Duodenal mucosa (tissue), 2 donors: ENCODE measurements at regions not wholly inside any gene's neighbourhood (a gene's known extent, or its start where the extent isn't known, plus 50 kb on each side); places are given as distances from the start of the nearest gene placed in this dataset.

Source experiments
- H3K27ac ChIP-seq: one replicate; pipeline ENCODE4 v1.7.0; 2013; ENCODE audit warnings: low read depth, low read length
- H3K27me3 ChIP-seq, 2 donors: one replicate each; pipeline ENCODE4 v1.7.0; 2013; ENCODE audit warnings: low read length in 2 of 2, control low read depth in 1 of 2; ENCODE audit not compliant: insufficient read depth in 2 of 2, control insufficient read depth in 1 of 2
- H3K36me3 ChIP-seq, 2 donors: one replicate each; pipeline ENCODE4 v1.7.0; 2013; ENCODE audit warnings: low read length in 2 of 2, control low read depth in 1 of 2; ENCODE audit not compliant: insufficient read depth in 2 of 2, control insufficient read depth in 1 of 2
- H3K4me1 ChIP-seq, 2 donors: one replicate each; pipeline ENCODE4 v1.7.0; 2013; ENCODE audit warnings: low read length in 2 of 2, control low read depth in 1 of 2; ENCODE audit not compliant: insufficient read depth in 2 of 2, control insufficient read depth in 1 of 2
- H3K4me3 ChIP-seq, 2 donors: one replicate each; pipeline ENCODE4 v1.7.0; 2013; ENCODE audit warnings: low read length in 2 of 2, low read depth in 1 of 2
- H3K9ac ChIP-seq, 2 donors: one replicate each; pipeline ENCODE4 v1.7.0; 2013; ENCODE audit warnings: low read length in 2 of 2, low read depth in 1 of 2
- H3K9me3 ChIP-seq, 2 donors: one replicate each; pipeline ENCODE4 v1.7.0; 2013; ENCODE audit warnings: low read length in 2 of 2, control low read depth in 1 of 2; ENCODE audit not compliant: control insufficient read depth in 1 of 2

DNA sequence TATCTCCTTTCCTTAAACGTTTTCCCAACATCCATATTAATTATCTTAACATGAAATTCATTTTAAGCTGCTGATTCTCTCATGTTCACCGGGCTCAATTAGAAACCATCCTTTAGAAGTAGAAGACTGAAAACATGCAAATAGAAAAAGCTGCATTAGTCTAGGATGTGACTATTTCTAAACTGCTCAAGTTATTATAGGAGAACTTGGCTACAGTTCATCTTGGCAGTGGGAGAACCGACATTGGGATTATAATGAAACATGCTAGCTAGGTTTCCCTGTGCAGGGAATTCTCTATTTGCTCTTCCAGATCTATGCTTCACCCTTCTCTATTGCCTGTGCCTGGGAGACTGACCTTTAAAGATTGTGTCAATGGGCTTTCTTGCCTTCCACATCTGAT lies 151.0 kb upstream of the PPARGC1A start:
- Histone ChIP-seq H3K4me1 (no peaks in the 10 kb centered on the region), H3K4me3 (no peak overlapping the region), H3K36me3 (no peaks in the 10 kb centered on the region), H3K27me3 (no peaks in the 10 kb centered on the region), H3K9ac (no peak overlapping the region), H3K9me3 (no peaks in the 10 kb centered on the region), H3K27ac (no peak overlapping the region)

GRCh38 chr4:24033626-24034025 lies 143.8 kb upstream of the PPARGC1A start:
- no peaks in the 10 kb centered on the region for H3K9me3 ChIP-seq
- no peaks in the 10 kb centered on the region for H3K36me3 ChIP-seq
- H3K9ac ChIP-seq, result no peak overlapping the region
- no peak overlapping the region for H3K4me3 ChIP-seq
- no peaks in the 10 kb centered on the region for H3K27me3 ChIP-seq
- no peak overlapping the region for H3K27ac ChIP-seq
- no peaks in the 10 kb centered on the region for H3K4me1 ChIP-seq

- no peak overlapping the region for H3K27ac ChIP-seq
- H3K27me3 ChIP-seq, result no peaks in the 10 kb centered on the region
- H3K36me3 ChIP-seq, result no peaks in the 10 kb centered on the region
- H3K9me3 ChIP-seq, result no peaks in the 10 kb centered on the region
- H3K4me1 ChIP-seq, result no peaks in the 10 kb centered on the region
- H3K9ac ChIP-seq, result no peak overlapping the region
- H3K4me3 ChIP-seq, result no peak overlapping the region
Observed at GRCh38 chr4:24032371-24032989, 142.6 kb upstream of the PPARGC1A start.

- H3K4me1 ChIP-seq, result no peaks in the 10 kb centered on the region
- no peak overlapping the region for H3K27ac ChIP-seq
- H3K9me3 ChIP-seq, result no peaks in the 10 kb centered on the region
- no peaks in the 10 kb centered on the region for H3K27me3 ChIP-seq
- no peaks in the 10 kb centered on the region for H3K36me3 ChIP-seq
- no peak overlapping the region for H3K4me3 ChIP-seq
- no peak overlapping the region for H3K9ac ChIP-seq
Observed at GRCh38 chr4:24026596-24026995, 136.7 kb upstream of the PPARGC1A start.

DNA sequence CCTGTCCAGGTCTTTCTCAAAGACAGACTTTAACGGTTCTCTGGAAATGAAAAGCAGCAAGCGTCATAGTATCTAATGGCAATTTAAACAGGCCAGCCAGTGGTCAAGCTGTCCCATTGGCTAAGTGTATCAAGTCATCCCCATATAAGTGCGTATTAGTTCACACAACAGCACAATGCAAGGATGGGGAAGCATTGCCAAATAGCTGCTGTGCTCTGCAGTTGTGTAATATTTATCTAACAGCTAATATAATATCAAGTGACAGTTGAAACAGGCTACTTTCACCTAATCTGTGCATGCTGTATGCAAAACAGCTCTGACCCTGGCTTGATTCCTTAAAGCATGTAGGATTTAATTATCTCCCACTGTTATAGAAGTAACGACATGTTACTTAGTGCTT lies 134.8 kb upstream of the PPARGC1A start:
- H3K27me3 ChIP-seq, result no peaks in the 10 kb centered on the region
- no peaks in the 10 kb centered on the region for H3K4me1 ChIP-seq
- H3K9ac ChIP-seq, result no peak overlapping the region
- H3K4me3 ChIP-seq, result no peak overlapping the region
- no peak overlapping the region for H3K27ac ChIP-seq
- no peaks in the 10 kb centered on the region for H3K9me3 ChIP-seq
- H3K36me3 ChIP-seq, result no peaks in the 10 kb centered on the region

DNA sequence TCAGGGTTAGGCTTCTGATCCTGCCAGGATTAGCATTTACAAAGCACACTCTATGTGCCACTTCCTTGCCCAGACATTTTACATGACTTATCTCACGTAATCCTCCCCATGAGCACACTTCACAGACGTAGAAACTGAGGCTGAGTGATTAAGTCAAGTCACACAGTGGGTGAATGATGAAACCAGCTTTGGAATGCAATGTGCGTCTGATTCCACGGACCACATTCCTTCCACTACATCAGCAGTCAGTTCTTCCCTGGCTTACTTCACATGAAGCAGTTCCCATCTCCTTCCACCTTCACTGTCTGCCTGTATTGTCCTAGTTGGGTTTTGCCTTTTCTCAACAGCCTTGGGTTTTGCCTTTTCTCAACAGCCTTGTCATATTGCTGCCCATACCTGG lies 134.3 kb upstream of the PPARGC1A start:
- Histone ChIP-seq H3K9me3 (no peaks in the 10 kb centered on the region), H3K4me1 (no peaks in the 10 kb centered on the region), H3K27me3 (no peaks in the 10 kb centered on the region), H3K9ac (no peak overlapping the region), H3K4me3 (no peak overlapping the region), H3K36me3 (no peaks in the 10 kb centered on the region), H3K27ac (no peak overlapping the region)

GRCh38 chr4:24015782-24016181 lies 125.9 kb upstream of the PPARGC1A start:
- Histone ChIP-seq H3K4me1 (no peaks in the 10 kb centered on the region), H3K27me3 (no peaks in the 10 kb centered on the region), H3K4me3 (no peak overlapping the region), H3K36me3 (no peaks in the 10 kb centered on the region), H3K9ac (no peak overlapping the region), H3K27ac (no peak overlapping the region), H3K9me3 (no peaks in the 10 kb centered on the region)

DNA sequence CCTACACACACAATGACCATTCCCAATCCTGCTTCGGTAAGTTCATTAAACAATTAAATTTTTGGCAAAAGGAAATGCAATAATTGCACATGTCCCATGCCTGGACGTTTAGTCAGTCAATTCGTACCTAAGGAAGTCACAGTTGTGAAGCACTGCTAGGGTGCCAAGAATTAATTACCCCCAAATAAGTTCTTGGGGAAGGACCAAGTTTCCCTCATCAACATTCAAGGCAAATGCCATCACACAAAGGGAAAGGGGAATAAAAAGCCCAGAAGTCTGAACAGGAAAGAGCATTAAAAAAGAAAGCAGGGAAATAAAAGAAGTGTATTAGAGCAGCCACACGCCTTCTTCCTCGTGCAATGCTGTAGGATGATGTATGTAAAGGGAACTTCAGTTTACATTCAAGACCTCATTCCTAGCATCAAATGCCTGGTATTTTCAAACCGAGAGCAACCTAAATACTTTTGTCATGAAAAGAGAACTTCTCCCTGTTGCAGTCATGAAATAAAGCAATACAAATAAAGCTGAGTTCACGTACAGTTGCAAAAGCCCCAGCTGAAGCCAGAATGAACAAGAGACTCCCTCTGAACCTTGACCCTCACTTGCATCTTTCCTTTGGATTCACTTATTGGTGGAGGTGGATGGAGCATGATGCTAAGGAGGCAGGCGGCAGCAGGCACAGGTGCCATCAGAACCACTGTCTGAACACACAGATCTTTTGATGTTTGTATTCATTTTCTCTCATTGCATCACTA lies 124.0 kb upstream of the PPARGC1A start:
- H3K4me1 ChIP-seq, result no peaks in the 10 kb centered on the region
- no peak overlapping the region for H3K4me3 ChIP-seq
- no peak overlapping the region for H3K27ac ChIP-seq
- H3K27me3 ChIP-seq, result no peaks in the 10 kb centered on the region
- H3K9ac ChIP-seq, result no peak overlapping the region
- no peaks in the 10 kb centered on the region for H3K36me3 ChIP-seq
- no peaks in the 10 kb centered on the region for H3K9me3 ChIP-seq

DNA sequence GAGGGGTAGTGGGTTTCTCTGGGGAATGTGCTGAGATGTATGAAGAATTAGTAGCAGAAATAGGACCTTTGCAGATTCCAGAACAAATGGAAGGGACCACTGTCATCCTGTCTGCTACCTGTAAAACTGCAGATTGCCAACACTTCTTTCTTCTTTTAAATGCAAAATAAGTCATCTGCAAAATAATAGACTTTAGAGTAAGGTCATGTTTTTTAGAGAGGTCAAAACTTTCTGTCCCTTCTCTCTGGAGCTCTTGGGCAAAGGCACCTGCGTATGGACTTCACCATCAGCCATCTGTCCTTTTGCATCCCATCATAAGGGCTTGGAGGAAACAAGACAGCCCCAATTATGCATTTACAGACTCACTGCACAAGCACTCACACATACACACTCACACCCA lies 121.1 kb upstream of the PPARGC1A start:
- H3K4me3 ChIP-seq, result no peak overlapping the region
- no peaks in the 10 kb centered on the region for H3K36me3 ChIP-seq
- H3K27me3 ChIP-seq, result no peaks in the 10 kb centered on the region
- H3K27ac ChIP-seq, result no peak overlapping the region
- peaks cover 3 to 4% of the 10 kb centered on the region in 2 donors for H3K4me1 ChIP-seq
- H3K9me3 ChIP-seq, result no peaks in the 10 kb centered on the region
- no peak overlapping the region for H3K9ac ChIP-seq

GRCh38 chr4:24010573-24010972 lies 120.7 kb upstream of the PPARGC1A start:
- H3K4me1 ChIP-seq, result peaks cover 3 to 4% of the 10 kb centered on the region in 2 donors
- H3K27me3 ChIP-seq, result no peaks in the 10 kb centered on the region
- H3K9ac ChIP-seq, result no peak overlapping the region
- no peak overlapping the region for H3K4me3 ChIP-seq
- no peaks in the 10 kb centered on the region for H3K9me3 ChIP-seq
- no peak overlapping the region for H3K27ac ChIP-seq
- H3K36me3 ChIP-seq, result no peaks in the 10 kb centered on the region
